Endodermal cell (in vitro differentiated cells): ENCODE measurements at regions not wholly inside any gene's neighbourhood (a gene's known extent, or its start where the extent isn't known, plus 50 kb on each side); places are given as distances from the start of the nearest gene placed in this dataset.
"Not testable (repeated sequence)": the region's sequence is repeated elsewhere in the genome, so short reads cannot be mapped to it uniquely, and the experiment has no call there.

Source experiments
- DNase-seq: peaks from one replicate; pipeline ENCODE4 v3.0.0-alpha.2; 2017
- H3K27ac ChIP-seq: 2 replicates; pipeline ENCODE4 v1.5.1; 2013; ENCODE audit warnings: mild to moderate bottlenecking, low read depth, low read length, moderate library complexity
- H3K27me3 ChIP-seq: 2 replicates; pipeline ENCODE4 v1.6.1; 2013; ENCODE audit warnings: mild to moderate bottlenecking, low read length, moderate library complexity; ENCODE audit not compliant: insufficient read depth, control insufficient read depth, poor library complexity, severe bottlenecking
- H3K36me3 ChIP-seq: 2 replicates; pipeline ENCODE4 v1.7.0; 2013; ENCODE audit warnings: mild to moderate bottlenecking, low read length, moderate library complexity; ENCODE audit not compliant: control insufficient read depth, insufficient read depth
- H3K4me1 ChIP-seq: one replicate; pipeline ENCODE4 v1.7.0; 2013; ENCODE audit warnings: low read length; ENCODE audit not compliant: control insufficient read depth, insufficient read depth
- H3K4me3 ChIP-seq: 2 replicates; pipeline ENCODE4 v1.5.1; 2013; ENCODE audit warnings: mild to moderate bottlenecking, low read length, moderate library complexity
- H3K9ac ChIP-seq: 2 replicates; pipeline ENCODE4 v1.6.1; 2013; ENCODE audit warnings: mild to moderate bottlenecking, low read length, moderate library complexity; ENCODE audit not compliant: poor library complexity, severe bottlenecking; ENCODE audit errors: extremely low read depth
- H3K9me3 ChIP-seq: 2 replicates; pipeline ENCODE4 v1.6.1; 2013; ENCODE audit warnings: mild to moderate bottlenecking, low read length, moderate library complexity; ENCODE audit not compliant: control insufficient read depth
- H3K27ac Mint-ChIP-seq: 2 replicates; pipeline ENCODE4 v1.8.0; 2020; ENCODE audit warnings: mixed read lengths
- H3K27me3 Mint-ChIP-seq: 2 replicates; pipeline ENCODE4 v1.8.0; 2021; ENCODE audit warnings: mild to moderate bottlenecking, mixed read lengths; ENCODE audit not compliant: insufficient read depth
- H3K36me3 Mint-ChIP-seq: 2 replicates; pipeline ENCODE4 v1.8.0; 2020; ENCODE audit warnings: low read depth, mixed read lengths
- H3K4me1 Mint-ChIP-seq: 2 replicates; pipeline ENCODE4 v1.8.0; 2020; ENCODE audit warnings: mixed read lengths
- H3K4me3 Mint-ChIP-seq: 2 replicates; pipeline ENCODE4 v1.8.0; 2020; ENCODE audit warnings: mild to moderate bottlenecking, moderate library complexity, mixed read lengths
- H3K9me3 Mint-ChIP-seq: 2 replicates; pipeline ENCODE4 v1.8.0; 2020; ENCODE audit warnings: mild to moderate bottlenecking, mixed read lengths
- CTCF ChIP-seq: fragments of 200-600 bp; sonication (generic); conservative IDR thresholded peaks from 2 replicates; pipeline ENCODE4 v1.5.0; 2021; ENCODE audit warnings: antibody characterized with exemption, mild to moderate bottlenecking
- WGBS, 2 experiments: methylation state at CpG; one replicate each; pipeline versions ENCODE4 v1.1.5 to v1.1.7; 2013; ENCODE audit warnings: missing lambda C conversion rate in 2 of 2, mixed read lengths in 1 of 2; ENCODE audit not compliant: insufficient coverage in 1 of 2, insufficient read length in 1 of 2; 5-methylcytosine and 5-hydroxymethylcytosine counted together

DNA sequence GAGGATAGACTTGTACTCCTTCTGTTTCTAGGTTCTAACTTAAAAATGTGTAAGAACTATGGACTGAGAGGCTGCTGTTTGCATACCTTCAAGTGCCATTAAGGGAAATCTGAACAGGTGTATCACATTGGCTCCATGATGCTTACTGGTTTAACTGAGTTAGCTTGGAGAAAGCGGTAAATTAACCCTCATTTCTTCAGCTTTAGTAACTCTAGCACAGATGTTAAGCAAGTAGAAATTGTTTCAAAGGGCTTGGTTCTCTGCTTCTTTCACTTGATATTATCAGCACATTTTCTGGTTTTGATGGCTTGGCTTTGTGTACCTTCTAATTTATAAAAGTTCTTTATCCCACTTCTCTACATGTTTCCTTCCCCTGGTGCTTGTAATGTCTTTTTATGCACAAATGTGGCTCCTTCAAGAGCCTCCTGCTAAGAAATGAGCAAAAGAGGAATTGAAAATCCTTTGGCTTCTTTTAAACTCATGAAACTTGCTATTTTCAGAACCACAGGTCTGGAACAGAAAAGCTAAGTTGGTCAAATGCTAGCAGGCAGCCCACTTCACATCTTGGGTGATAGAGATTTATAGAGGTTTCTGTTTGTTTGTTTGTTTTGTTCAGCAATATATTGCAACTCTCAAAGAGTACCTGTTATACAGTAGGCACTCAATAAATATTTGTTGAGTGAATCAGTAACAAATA is 249.9 kb upstream of the THUMPD2 start:
- Mint-ChIP-seq H3K36me3 (no peaks in the 10 kb centered on the region), H3K9me3 (peaks cover 14% of the 10 kb centered on the region), H3K27ac (no peak overlapping the region), H3K27me3 (no peaks in the 10 kb centered on the region), H3K4me1 (no peaks in the 10 kb centered on the region), H3K4me3 (no peak overlapping the region)
- Histone ChIP-seq H3K9me3 (no peaks in the 10 kb centered on the region), H3K27ac (no peak overlapping the region), H3K9ac (no peak overlapping the region), H3K4me3 (no peak overlapping the region), H3K4me1 (no peaks in the 10 kb centered on the region), H3K36me3 (no peaks in the 10 kb centered on the region), H3K27me3 (no peaks in the 10 kb centered on the region)
- DNase-seq: no peak
- TF ChIP-seq CTCF: no peak
- 80 to 95% methylated on average over 1 of the region's 1 CpG for WGBS, 2 experiments

GRCh38 chr2:40027968-40028367 is 248.9 kb upstream of the THUMPD2 start:
- no peak for DNase-seq
- peaks cover 22% of the 10 kb centered on the region for H3K9me3 Mint-ChIP-seq
- no peak overlapping the region for H3K27ac ChIP-seq
- H3K36me3 ChIP-seq: no peaks in the 10 kb centered on the region
- no peak for TF ChIP-seq CTCF
- 93% methylated on average over 1 of the region's 1 CpG; no CpG with 5 or more reads in 1 of the 2 experiments for WGBS, 2 experiments
- H3K9ac ChIP-seq: no peak overlapping the region
- H3K27me3 ChIP-seq: no peaks in the 10 kb centered on the region
- H3K4me1 Mint-ChIP-seq: no peaks in the 10 kb centered on the region
- peaks cover under 1% of the 10 kb centered on the region for H3K9me3 ChIP-seq
- H3K27me3 Mint-ChIP-seq: no peaks in the 10 kb centered on the region
- H3K4me3 ChIP-seq: no peak overlapping the region
- H3K4me3 Mint-ChIP-seq: no peak overlapping the region
- no peaks in the 10 kb centered on the region for H3K4me1 ChIP-seq
- H3K27ac Mint-ChIP-seq: no peak overlapping the region
- H3K36me3 Mint-ChIP-seq: no peaks in the 10 kb centered on the region

DNA sequence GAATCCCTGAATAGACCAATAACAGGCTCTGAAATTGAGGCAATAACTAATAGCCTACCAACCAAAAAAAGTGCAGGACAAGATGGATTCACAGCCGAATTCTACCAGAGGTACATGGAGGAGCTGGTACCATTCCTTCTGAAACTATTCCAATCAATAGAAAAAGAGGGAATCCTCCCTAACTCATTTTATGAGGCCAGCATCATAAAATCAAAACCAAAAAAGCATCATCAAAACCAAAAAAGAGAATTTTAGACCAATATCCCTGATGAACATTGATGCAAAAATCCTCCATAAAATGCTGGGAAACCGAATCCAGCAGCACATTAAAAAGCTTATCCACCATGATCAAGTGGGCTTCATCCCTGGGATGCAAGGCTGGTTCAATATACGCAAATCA is 246.2 kb upstream of the THUMPD2 start:
- H3K9me3 Mint-ChIP-seq: peaks cover 47% of the 10 kb centered on the region
- H3K9ac ChIP-seq, H3K4me3 ChIP-seq, H3K4me1 ChIP-seq, H3K4me1 Mint-ChIP-seq, DNase-seq, H3K4me3 Mint-ChIP-seq, H3K36me3 Mint-ChIP-seq, H3K27me3 ChIP-seq, H3K27ac Mint-ChIP-seq, H3K36me3 ChIP-seq, H3K27me3 Mint-ChIP-seq, H3K27ac ChIP-seq: not testable (repeated sequence)
- WGBS, 2 experiments: 80 to 84% methylated on average over 1 to 2 of the region's 3 CpGs
- H3K9me3 ChIP-seq: peaks cover 28% of the 10 kb centered on the region

DNA sequence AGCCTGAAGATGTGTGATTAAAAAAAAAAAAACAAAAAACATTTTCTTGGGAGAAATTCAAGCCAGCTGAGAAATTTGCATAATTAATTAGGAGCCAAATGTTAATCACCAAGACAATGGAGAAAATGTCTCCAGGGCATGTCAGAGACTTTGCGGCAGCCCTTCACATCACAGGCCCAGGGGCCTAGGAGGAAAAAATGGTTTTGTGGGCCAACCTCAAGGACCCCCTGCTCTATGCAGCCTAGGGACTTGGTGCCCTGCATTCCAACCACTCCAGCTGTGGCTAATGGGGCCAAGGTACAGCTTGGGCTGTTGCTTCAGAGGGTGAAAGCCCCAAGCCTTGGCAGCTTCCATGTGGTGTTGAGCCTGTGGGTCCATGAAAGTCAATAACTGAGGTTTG is 241.9 kb upstream of the THUMPD2 start:
- TF ChIP-seq CTCF: no peak
- H3K27ac ChIP-seq: no peak overlapping the region
- no peaks in the 10 kb centered on the region for H3K4me1 ChIP-seq
- no peaks in the 10 kb centered on the region for H3K36me3 ChIP-seq
- 97% methylated on average over 1 of the region's 1 CpG; no CpG with 5 or more reads in 1 of the 2 experiments for WGBS, 2 experiments
- H3K27me3 ChIP-seq: no peaks in the 10 kb centered on the region
- Mint-ChIP-seq H3K4me1 (no peaks in the 10 kb centered on the region), H3K36me3 (peaks cover 6% of the 10 kb centered on the region), H3K4me3 (no peak overlapping the region), H3K9me3 (peaks cover 61% of the 10 kb centered on the region), H3K27ac (no peak overlapping the region), H3K27me3 (no peaks in the 10 kb centered on the region)
- no peak overlapping the region for H3K9ac ChIP-seq
- peaks cover 31% of the 10 kb centered on the region for H3K9me3 ChIP-seq
- DNase-seq: no peak
- peak overlapping the region; percentile 23 for H3K4me3 ChIP-seq
